NCI-H82 (cell line): ENCODE measurements at regions not wholly inside any gene's neighbourhood (a gene's known extent, or its start where the extent isn't known, plus 50 kb on each side); places are given as distances from the start of the nearest gene placed in this dataset.
"Not testable (repeated sequence)": the region's sequence is repeated elsewhere in the genome, so short reads cannot be mapped to it uniquely, and the experiment has no call there.

Experiments
- DNase-seq: peaks from one replicate; lab custom pipeline; 2025; lab: John Stamatoyannopoulos, UW

DNA sequence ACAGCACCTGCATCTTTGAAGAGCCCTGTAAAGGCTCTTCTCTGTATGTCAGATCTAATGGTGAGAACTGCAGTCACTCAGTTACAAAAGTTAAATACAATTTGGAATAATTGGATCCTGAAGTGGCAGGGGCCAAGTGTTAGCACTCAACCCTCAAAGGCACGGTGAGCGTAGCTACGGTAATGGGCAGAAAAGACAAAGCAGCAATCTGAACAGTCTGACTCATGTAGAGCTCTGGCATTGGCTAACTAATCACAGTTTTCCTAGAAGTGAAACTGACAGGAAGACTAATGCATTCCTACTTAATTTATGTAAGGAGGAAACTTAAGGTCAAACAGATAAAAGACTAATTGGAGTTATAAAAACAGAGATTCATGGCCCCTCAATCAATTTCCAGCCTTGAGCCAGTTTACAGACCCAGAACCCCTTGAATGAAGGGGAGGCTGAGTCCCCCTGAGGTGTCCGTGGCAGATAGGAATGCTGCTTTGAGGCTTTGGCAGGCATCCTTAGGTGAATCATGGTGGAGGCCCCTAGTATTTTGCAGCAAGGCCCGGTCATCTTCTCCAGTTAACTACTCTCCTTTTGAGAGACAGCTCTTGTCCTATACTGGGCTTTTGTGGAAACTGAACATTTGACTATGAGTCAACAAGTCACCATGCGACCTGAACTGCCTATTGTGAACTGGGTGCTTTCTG is 450.7 kb downstream of the ZNF33B start:
- not testable (repeated sequence) for DNase-seq

DNA sequence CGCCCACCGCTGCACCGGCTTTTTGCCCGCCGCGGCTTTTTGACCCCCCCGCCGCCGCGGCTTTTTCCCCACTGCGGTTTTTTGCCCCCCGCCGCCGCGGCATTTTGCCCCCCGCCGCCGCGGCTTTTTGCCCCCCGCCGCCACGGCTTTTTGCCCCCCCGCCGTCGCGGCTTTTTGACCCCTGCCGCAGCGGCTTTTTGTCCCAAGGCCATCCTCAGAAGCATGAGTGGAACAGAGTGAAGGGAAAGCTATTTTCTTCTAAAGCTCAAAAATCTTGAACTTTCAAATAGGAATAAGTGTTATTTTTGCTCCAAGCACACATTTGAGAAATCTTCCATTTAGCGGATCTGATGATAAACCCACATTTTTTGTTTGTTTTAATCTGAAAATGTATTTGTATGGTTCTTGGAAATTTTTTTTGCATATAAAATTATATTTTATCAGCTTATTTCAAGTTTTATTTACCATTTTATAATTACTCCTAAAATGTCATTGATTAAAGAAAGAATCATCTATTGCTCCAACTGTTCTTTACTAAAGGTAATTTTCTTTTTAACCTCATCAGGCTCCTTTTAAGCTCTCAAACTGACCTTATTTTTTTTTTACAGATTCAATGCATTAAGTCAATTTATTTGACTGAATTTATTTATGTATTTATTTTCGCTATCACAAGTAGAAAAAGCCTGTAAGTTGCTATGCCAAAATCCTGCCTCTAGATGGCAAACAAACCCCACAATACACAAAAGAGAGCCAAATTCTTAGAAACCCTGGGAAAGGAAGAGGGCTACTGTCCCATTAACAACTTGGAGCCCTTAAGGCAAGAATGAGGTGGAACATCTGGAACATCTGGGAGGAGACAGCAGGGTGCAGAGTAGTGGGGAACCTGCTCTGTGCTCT is 460.3 kb downstream of the ZNF33B start:
- peak; percentile 15 for DNase-seq

DNA sequence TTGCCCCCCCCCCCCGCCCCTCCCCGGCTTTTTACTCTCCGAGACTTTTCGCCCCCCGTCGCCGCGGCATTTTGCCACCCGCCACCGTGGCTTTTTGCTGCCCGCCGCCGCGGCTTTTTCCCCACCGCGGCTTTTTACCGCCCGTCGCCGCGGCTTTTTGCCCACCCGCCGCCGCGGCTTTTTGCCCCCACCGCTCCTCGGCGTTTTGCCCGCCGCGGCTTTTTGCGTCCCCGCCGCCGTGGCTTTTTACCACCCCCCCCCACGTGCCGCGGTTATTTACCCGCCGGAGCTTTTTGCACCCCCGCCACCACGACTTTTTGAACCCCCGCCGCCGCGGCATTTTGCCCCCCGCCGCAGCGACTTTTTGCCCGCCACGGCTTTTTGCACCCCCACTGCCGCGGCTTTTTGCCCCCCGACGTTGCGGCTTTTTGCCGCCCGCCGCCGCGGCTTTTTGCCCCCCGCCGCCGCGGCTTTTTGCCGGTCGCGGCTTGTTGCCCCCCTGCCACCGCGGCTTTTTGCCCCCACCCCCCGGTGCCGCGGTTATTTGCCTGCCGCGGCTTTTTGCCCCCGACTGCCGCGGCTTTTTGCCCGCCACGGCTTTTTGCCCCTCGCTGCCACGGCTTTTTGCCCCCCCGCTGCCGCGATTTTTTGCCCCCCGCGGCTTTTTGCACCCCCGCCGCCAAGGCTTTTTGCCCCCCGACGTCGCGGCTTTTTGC is 461.1 kb downstream of the ZNF33B start:
- peak; percentile 24 for DNase-seq

DNA sequence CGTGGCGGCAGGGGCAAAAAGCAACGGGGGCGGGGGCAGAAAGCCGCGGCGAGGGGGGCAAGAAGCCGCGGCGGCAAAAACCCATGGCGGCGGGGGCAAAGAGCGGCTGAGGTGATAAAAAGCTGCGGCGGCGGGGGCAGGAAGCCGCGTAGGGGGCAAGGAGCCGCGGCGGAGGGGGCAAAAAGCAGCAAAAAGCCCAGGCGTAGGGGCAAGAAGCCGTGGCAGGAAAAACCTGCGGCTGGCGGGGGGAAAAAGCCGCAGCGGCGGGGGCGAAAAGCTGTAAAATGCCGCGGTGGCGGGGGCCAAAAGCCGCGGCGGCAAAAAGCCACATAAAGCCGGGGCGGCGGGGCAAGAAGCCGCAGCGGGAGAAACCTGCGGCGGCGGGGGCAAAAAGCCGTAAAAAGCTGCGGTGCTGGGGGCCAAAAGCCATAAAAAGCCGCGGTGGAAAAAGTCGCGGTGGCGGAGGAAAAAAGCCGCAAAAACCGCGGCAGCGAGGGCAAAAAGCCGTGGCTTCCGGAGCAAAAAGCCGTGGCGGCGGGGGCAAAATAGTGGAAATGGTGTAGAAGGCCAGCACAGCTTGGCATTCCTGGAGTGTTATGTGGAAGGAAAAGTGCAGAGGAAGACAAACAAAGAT is 487.8 kb downstream of the ZNF33B start:
- DNase-seq, result no peak

DNA sequence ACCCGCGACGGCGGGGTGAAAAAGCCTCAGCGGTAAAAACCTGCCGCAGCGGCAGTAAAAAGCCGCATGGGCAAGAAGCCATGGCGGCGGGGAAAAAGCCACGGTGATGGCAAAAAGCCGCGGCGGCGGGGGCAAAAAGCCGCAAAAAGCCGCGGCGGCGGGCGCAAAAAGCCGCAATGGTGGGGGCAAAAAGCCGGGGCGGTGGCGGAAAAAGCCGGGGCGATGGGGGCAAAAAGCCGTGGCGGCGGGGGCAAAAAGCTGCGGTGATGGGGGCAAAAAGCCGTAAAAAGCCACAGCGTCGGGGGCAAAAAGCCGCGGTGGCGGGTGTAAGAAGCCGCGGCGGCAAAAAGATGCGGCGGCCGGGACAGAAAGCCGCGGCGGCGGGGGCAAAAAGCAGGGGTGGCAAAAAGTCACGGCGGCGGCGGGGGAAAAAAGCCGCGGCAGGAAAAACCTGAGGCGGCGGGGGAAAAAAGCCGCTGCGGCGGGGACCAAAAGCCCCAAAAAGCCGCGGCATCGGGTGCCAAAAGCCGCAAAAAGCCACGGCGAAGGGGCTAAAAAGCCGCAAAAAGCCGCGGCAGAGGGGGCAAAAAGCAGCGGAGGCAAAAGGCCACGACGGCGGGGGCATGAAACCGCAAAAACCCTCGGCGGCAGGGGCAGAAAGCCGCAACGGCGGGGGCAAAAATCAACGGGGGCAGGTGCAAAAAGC is 488.5 kb downstream of the ZNF33B start:
- no peak for DNase-seq

DNA sequence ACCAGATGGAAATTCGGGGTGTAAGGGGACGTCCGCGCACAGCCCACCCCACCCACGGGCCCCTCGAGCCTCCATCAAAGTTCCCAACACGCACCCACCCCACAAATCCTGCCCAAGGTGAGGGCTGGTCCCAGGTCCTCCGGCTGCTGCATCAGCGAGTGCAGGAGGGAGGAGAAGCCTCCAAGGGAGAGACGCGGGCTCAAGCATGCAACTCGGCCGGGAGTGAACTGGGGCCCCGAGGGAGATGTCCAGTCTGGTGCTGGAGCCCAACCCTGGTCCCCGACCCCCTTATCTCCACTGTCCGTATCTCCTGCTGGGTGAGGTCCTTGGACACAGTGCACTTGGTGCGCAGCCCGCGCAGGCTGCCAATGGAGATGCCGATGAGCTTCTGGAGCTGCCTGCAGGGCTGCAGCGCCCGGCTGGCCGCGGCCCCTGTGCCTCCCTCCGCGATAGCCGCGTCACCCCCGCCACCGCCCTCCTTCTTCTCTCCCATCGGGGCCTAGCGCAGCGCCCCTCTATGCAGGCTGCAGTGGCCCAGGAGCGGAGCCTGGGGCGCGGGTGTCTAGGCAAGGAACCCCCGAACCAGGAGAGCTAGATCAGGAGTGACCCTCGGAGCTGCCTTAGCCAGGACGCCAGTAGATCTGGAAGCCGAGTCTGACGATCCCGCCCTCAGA is 489.2 kb downstream of the ZNF33B start:
- DNase-seq, result peak; percentile 0

DNA sequence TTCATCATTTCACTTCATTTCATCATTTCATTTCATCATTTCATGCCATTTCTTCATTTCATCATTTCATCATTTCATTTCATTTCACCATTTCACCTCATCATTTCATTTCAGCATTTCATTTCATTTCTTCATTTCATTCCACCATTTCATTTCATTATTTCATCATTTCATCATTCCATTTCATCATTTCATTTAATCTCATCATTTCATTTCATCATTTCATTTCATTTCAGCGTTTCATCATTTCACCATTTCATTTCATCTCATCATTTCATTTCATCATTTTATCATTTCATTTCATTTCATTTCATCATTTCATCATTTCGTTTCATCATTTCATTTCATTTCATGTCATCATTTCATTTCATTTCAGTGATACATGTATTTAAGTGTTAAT is 492.2 kb downstream of the ZNF33B start:
- DNase-seq, result not testable (repeated sequence)

DNA sequence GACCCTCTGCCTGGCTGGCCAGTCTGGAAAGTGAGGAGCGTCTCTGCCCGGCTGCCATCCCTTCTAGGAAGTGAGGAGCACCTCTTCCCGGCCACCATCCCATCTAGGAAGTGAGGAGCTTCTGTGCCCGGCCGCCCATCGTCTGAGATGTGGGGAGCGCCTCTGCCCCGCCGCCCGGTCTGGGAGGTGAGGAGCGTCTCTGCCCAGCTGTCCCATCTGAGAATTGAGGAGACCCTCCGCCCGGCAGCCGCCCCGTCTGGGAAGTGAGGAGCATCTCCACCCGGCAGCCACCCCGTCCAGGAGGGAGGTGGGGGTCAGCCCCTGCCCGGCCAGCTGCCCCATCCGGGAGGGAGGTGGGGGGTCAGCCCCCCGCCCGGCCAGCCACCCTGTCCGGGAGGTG is 500.3 kb downstream of the ZNF33B start:
- DNase-seq, result not testable (repeated sequence)

DNA sequence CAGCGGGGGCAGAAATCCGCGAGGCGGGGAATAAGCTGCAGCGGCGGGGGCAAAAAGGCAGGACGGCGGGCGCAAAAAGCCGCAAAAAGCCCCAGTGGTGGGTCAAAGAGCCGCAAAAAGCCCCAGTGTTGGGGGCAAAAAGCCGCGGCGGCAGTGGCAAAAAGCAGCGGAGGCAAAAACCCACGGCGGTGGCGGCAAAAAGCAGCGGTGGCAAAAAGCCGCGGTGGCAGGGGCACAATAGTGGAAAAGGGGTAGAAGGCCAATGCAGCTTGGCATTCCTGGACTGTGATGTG is 525.3 kb downstream of the ZNF33B start:
- no peak for DNase-seq

DNA sequence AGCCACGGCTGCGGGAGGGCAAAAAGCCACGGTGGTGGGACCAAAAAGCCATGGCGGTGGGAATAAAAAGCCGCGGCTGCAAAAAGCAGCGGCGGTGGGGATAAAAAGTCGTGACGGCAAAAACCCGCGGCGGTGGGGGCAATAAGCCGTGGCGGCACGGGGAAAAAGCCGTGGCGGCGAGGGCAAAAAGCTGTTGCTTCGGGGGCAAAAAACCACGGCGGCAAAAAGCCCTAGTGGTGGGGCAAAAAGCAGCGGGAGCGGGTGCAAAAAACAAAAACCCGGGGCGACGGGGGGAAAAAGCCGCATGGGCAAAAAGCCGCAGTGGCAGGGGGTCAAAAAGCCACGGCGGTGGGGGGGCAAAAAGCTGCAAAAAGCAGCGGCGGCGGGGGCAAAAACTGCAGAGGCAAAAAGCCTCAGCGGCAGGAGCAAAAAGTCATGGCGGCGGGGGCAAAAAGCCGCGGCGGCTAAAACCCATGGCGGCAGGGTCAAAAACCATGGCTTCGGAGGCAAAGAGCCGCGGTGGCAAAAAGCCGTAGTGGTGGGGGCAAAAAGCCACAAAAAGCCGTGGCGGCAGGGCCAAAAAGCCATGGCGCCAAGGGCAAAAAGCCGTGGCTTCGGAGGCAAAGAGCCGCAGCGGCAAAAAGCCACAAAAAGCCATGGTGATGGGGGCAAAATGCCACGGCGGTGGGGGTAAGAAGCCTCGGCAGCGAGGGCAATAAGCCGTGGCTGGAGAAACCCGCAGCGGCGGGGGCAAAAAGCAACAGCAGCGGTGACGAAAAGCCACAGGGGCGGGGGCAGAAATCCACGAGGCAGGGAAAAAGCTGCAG is 525.8 kb downstream of the ZNF33B start:
- no peak for DNase-seq

DNA sequence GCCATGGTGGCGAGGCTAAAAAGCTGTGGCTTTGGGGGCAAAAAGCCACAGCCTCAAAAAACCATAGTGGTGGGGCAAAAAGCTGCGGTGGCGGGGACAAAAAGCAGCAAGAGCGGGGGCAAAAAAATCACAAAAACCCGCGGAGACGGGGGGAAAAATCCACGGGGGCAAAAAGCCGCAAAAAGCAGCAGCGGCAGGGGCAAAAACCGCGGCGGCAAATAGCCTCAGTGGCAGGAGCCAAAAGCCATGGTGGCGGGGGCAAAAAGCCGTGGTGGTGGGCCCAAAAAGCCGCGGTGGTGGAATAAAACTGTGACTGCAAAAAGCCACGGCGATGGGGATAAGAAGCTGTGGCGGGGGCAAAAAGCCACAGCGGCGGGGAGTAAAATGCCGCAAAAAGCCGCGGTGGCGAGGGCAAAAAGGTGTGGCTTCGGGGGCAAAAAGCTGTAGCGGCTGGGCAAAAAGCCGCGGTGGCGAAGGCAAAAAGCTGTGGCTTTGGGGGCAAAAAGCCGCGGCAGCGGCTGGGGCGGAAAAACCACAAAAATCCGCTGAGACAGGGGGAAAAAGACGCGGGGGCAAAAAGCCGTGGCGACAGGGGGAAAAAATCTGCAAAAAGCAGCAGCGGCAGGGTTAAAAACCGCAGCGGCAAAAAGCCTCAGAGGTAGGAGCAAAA is 526.6 kb downstream of the ZNF33B start:
- no peak for DNase-seq

DNA sequence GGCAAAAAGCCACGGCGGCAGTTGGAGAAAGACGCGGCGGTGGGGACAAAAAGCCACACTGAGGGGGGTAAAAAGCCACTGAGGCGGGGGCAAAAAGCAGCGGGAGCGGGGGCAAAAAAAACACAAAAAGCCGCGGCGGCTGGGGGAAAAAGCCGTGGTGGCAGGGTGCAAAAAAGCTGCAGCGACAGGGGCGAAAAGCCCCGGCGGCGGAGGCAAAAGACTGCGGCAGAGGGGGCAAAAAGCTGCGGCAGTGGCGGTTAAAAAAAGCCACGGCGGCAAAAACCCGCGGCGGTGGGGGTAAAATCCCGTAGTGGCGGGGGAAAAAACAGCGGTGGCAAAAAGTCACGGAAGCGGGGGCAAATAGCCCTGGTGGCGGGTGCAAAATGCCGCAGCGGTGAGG is 527.3 kb downstream of the ZNF33B start:
- no peak for DNase-seq
